ENCODE measurements at regions not wholly inside any gene's neighbourhood (a gene's known extent, or its start where the extent isn't known, plus 50 kb on each side); places are given as distances from the start of the nearest gene placed in this dataset.
"Not testable (repeated sequence)": the region's sequence is repeated elsewhere in the genome, so short reads cannot be mapped to it uniquely, and the experiment has no call there.

DNA sequence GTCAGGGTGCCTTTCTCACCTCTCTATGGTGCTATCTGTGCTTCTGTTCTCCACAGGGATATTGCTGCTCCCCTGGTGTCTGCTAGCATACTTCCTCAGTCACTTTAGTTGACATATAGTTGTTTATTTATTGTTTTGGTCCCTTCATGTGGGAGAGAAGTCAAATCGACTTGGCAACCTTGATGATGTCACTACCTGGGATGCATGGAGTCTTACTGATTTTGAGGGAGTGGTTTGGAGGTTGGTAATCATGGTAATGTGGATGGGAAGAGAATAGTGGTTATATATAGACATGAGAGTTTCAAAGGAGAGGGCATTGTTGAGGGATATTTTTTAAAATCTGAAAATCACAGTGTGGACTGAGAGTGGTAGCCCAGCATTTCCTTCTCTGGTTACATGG is 73.6 kb upstream of the FBXO33 start:
- TF ChIP-seq, protein P1, sequence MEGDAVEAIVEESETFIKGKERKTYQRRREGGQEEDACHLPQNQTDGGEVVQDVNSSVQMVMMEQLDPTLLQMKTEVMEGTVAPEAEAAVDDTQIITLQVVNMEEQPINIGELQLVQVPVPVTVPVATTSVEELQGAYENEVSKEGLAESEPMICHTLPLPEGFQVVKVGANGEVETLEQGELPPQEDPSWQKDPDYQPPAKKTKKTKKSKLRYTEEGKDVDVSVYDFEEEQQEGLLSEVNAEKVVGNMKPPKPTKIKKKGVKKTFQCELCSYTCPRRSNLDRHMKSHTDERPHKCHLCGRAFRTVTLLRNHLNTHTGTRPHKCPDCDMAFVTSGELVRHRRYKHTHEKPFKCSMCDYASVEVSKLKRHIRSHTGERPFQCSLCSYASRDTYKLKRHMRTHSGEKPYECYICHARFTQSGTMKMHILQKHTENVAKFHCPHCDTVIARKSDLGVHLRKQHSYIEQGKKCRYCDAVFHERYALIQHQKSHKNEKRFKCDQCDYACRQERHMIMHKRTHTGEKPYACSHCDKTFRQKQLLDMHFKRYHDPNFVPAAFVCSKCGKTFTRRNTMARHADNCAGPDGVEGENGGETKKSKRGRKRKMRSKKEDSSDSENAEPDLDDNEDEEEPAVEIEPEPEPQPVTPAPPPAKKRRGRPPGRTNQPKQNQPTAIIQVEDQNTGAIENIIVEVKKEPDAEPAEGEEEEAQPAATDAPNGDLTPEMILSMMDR (IDR thresholded peaks at IDR 0.05; ENCODE audit: low read depth, low read length): no peak
- no peak for DNase-seq (ENCODE audit: extremely low read depth, low read depth)

DNA sequence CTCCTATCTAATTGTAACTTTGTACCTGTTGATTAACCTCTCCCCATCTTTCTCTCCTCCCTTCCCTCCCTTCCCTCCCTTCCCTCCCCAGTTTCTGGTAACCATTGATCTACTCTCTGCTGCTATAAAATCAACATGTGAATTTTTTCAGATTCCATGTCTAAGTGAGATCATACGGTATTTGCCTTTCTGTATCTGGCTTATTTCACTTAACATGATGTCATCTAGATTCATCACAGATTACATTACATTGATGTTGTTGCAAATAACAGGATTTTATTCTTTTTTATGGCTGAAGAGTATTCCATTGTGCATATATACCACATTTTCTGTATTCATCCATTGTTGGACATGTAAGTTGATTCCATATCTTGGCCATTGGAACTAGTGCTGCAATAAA is 68.0 kb upstream of the FBXO33 start:
- TF ChIP-seq, protein P1 (IDR thresholded peaks at IDR 0.05; ENCODE audit: low read depth, low read length): no peak
- DNase-seq (ENCODE audit: extremely low read depth, low read depth): no peak

DNA sequence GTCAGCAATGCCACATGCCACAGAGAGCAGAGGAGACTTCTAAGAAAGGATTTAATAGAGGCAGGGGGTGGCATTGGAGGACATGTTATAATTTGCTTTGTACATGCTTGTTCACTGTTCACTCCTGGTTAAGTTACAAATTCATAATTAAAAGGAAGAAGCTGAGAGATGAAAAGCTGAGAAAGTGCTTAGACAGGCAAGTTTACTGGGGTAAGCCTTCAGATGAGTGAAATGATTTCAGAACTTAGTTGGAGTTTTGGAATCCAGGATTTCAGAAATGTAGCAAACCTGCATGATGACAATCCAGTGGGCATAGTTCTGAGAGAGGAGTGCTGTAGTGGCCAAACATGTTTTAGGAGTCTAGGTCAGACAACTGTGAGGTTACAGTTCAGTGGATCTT is 67.3 kb upstream of the FBXO33 start:
- TF ChIP-seq, protein P1 (IDR thresholded peaks at IDR 0.05; ENCODE audit: low read depth, low read length): no peak
- DNase-seq (ENCODE audit: extremely low read depth, low read depth): no peak

DNA sequence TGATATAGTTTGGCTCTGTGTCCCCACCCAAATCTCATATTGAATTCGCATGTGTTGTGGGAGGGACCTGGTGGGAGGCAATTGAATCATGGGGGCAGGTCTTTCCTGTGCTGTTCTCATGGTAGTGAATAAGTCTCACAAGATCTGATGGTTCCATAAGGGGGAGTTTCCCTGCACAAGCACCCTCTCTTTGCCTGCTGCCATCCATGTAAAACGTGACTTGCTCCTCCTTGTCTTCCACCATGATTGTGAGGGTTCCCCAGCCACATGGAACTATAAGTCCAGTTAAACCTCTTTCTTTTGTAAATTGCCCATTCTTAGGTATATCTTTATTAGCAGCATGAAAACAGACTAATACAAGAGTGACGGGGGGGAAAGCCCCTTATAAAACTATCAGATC is 65.4 kb upstream of the FBXO33 start:
- DNase-seq (ENCODE audit: extremely low read depth, low read depth): not testable (repeated sequence)

DNA sequence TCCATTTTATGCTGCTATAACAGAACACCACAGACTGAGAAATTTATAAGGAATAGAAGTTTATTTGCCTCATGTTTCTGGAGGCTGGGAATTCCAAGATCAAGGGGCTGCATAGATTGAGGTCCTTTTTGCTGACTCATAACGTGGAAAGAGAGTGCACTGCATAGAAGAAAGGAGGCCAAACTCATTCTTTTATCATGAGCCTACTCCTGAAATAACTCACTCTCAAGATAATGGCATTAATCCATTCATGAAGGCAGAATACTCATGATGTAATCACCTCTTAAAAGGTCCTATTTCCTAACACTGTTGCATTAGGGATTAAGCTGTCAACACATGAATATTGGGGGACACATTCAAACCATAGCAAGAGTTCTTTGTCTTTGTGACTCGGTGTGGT is 60.0 kb upstream of the FBXO33 start:
- DNase-seq (ENCODE audit: extremely low read depth, low read depth): no peak
- TF ChIP-seq, protein P1 (IDR thresholded peaks at IDR 0.05; ENCODE audit: low read depth, low read length): no peak

DNA sequence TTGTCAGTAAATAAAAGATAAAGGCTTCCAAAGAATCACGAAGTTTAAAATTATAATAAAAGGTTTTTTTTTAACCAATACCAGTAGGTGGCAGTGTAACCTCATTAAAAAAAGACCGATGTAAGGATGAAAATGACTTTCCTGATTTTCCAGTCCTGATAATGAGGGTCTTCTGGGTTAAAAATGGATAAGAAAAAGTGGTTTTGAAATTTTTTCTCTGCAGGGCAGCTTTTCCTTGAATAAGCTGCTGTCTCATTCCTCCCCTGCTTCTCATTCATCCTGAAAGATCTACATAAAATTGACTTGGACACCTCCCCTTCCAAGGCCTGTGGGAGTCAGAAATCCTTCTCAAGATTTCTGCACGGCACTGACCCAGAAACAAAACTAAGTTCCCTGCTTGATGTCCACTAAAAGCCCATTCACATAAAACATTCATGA is 58.9 kb upstream of the FBXO33 start:
- TF ChIP-seq, protein P1 (IDR thresholded peaks at IDR 0.05; ENCODE audit: low read depth, low read length): peak; percentile 25
- no peak for DNase-seq (ENCODE audit: extremely low read depth, low read depth)

DNA sequence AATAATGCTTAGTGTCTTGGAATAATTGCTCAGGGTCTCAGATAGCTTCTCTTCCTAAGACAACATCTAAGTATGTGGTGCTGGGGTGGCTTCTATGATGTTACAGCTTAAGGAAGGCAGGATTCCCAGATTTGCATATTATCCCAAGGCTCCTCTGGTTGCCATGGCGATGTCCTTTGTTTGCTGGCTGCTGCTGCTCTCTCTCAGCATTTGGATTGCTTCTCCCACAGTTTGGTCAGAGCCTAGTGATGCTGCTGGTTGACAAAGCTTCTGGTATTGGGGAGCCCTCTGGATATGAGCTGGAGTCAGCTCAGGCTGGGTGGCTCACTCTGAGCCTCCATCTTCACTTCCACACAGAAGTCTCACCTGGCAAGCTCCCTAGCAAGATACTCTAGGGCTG is 56.4 kb upstream of the FBXO33 start:
- TF ChIP-seq, protein P1 (IDR thresholded peaks at IDR 0.05; ENCODE audit: low read depth, low read length): no peak
- no peak for DNase-seq (ENCODE audit: extremely low read depth, low read depth)

DNA sequence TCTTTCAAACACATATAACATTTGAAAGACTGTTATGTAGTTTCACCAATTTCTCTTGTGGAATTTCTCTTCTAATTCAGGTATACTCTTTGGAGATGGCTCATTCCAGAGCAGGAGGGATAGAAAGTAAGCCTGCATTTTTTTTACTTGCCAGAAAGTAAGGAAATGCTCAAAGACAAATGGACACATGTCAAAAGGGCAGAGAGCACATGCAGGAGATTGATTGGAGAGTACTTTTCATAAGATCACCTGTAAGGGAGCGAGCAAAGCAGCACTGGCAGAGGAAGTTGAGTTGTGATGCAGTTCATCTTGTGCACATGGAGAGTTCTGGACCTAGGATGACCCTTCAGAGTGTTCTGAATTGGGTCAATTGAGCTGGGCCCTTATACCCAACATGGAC is 51.4 kb upstream of the FBXO33 start:
- TF ChIP-seq, protein P1 (IDR thresholded peaks at IDR 0.05; ENCODE audit: low read depth, low read length): no peak
- DNase-seq (ENCODE audit: extremely low read depth, low read depth): no peak

Measured in AG09319 (cell line).